DOHH2 (cell line): ENCODE measurements at regions not wholly inside any gene's neighbourhood (a gene's known extent, or its start where the extent isn't known, plus 50 kb on each side); places are given as distances from the start of the nearest gene placed in this dataset.
"Not testable (repeated sequence)": the region's sequence is repeated elsewhere in the genome, so short reads cannot be mapped to it uniquely, and the experiment has no call there.

Experiments used
- H3F3A ChIP-seq: fragments of 200-600 bp; sonication (generic), shearing (Covaris generic); 2 replicates; pipeline ENCODE4 v1.6.0; 2016; ENCODE audit warnings: antibody characterized with exemption, mild to moderate bottlenecking; ENCODE audit not compliant: control insufficient read depth, insufficient read depth
- H3K27ac ChIP-seq: fragments of 200-600 bp; sonication (generic); 2 replicates; pipeline ENCODE4 v1.5.1; 2014; ENCODE audit warnings: low read depth, mild to moderate bottlenecking, low read length, moderate library complexity
- H3K27me3 ChIP-seq: fragments of 200-600 bp; sonication (generic); 2 replicates; pipeline ENCODE4 v1.6.1; 2014; ENCODE audit warnings: mild to moderate bottlenecking, low read length, mixed read lengths; ENCODE audit not compliant: control insufficient read depth
- H3K36me3 ChIP-seq: fragments of 200-600 bp; sonication (generic); 2 replicates; pipeline ENCODE4 v1.6.1; 2014; ENCODE audit warnings: mild to moderate bottlenecking, low read length, moderate library complexity, mixed read lengths; ENCODE audit not compliant: control insufficient read depth
- H3K4me1 ChIP-seq: fragments of 200-600 bp; sonication (generic); 2 replicates; pipeline ENCODE4 v1.6.1; 2014; ENCODE audit warnings: mild to moderate bottlenecking, low read length, mixed read lengths; ENCODE audit not compliant: control insufficient read depth
- H3K4me2 ChIP-seq: fragments of 200-600 bp; sonication (generic); 2 replicates; pipeline ENCODE4 v1.6.0; 2014; ENCODE audit warnings: mild to moderate bottlenecking, low read length, moderate library complexity
- H3K4me3 ChIP-seq: fragments of 200-600 bp; sonication (generic); 2 replicates; pipeline ENCODE4 v1.5.1; 2014; ENCODE audit warnings: mild to moderate bottlenecking, low read length, mixed read lengths
- H3K79me2 ChIP-seq: fragments of 200-600 bp; sonication (generic); 2 replicates; pipeline ENCODE4 v1.6.1; 2014; ENCODE audit warnings: mild to moderate bottlenecking, low read length, mixed read lengths; ENCODE audit not compliant: control insufficient read depth
- H3K9me2 ChIP-seq: fragments of 200-600 bp; sonication (generic); replicated peaks from 2 replicates; pipeline ENCODE4 v1.6.1; 2014; ENCODE audit warnings: mild to moderate bottlenecking, low read length, mixed read lengths; ENCODE audit not compliant: control insufficient read depth
- H3K9me3 ChIP-seq: fragments of 200-600 bp; sonication (generic); 2 replicates; pipeline ENCODE4 v1.6.1; 2014; ENCODE audit warnings: antibody characterized with exemption, low read length, mixed read lengths; ENCODE audit not compliant: control insufficient read depth, insufficient read depth
- H4K20me1 ChIP-seq: fragments of 200-600 bp; sonication (generic); 2 replicates; pipeline ENCODE4 v1.6.0; 2014; ENCODE audit warnings: low read depth, mild to moderate bottlenecking, antibody characterized with exemption, low read length, moderate library complexity; ENCODE audit not compliant: control insufficient read depth, insufficient read depth
- EZH2phosphoT487 ChIP-seq: fragments of 200-600 bp; sonication (generic); IDR thresholded peaks from 2 replicates; pipeline ENCODE4 v1.6.1; 2017; ENCODE audit warnings: borderline replicate concordance, mild to moderate bottlenecking, antibody characterized with exemption, low read length, moderate library complexity, mixed read lengths
- TF ChIP-seq, protein P1 (sequence below): fragments of 200-600 bp; sonication (generic); IDR thresholded peaks from one replicate; pipeline ENCODE4 v1.5.1; 2014; ENCODE audit warnings: antibody characterized with exemption, mild to moderate bottlenecking, low read depth, low read length; ENCODE audit not compliant: poor library complexity, severe bottlenecking

DNA sequence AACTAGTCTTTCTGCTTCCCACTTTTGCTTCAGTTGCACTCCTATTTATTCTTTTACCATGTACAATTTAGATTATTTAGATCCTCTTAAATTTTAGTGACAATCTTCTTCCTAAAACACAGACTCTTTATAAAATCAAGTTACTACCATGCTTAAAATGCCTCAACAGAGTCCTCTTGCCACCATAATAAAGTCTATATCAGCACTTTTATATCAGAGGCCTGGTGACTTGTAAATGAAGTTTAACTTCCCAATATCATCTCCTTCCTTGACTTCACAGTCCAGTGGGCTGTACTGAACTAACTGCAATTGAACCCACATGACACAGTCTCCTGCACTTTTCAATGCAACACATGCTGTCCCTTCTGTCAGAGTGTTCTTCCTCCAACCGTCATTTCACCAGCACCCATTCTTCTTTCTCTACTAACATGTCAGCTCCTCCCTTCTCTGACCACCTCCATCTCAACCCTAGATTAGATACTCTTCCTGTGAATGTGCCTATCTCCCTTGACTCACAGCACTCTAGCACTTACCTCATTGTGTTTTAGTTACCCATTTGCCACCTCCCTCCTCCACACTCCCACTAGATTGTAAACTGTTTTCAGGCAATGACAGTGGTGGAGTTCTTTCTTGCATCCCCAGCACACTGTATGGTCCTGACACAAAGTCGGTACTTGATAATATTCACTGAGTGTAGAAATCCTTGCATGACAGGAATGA lies 414.9 kb downstream of the SATB2 start:
- no peaks in the 10 kb centered on the region for H3K36me3 ChIP-seq
- no peaks in the 10 kb centered on the region for H4K20me1 ChIP-seq
- no peak overlapping the region for H3K4me3 ChIP-seq
- H3K9me3 ChIP-seq: no peaks in the 10 kb centered on the region
- no peak for TF ChIP-seq EZH2phosphoT487
- TF ChIP-seq, protein P1, sequence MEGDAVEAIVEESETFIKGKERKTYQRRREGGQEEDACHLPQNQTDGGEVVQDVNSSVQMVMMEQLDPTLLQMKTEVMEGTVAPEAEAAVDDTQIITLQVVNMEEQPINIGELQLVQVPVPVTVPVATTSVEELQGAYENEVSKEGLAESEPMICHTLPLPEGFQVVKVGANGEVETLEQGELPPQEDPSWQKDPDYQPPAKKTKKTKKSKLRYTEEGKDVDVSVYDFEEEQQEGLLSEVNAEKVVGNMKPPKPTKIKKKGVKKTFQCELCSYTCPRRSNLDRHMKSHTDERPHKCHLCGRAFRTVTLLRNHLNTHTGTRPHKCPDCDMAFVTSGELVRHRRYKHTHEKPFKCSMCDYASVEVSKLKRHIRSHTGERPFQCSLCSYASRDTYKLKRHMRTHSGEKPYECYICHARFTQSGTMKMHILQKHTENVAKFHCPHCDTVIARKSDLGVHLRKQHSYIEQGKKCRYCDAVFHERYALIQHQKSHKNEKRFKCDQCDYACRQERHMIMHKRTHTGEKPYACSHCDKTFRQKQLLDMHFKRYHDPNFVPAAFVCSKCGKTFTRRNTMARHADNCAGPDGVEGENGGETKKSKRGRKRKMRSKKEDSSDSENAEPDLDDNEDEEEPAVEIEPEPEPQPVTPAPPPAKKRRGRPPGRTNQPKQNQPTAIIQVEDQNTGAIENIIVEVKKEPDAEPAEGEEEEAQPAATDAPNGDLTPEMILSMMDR: no peak
- H3K27me3 ChIP-seq: no peaks in the 10 kb centered on the region
- no peaks in the 10 kb centered on the region for H3K79me2 ChIP-seq
- H3F3A ChIP-seq: no peaks in the 10 kb centered on the region
- no peaks in the 10 kb centered on the region for H3K4me1 ChIP-seq
- no peaks in the 10 kb centered on the region for H3K9me2 ChIP-seq
- no peak overlapping the region for H3K4me2 ChIP-seq
- H3K27ac ChIP-seq: no peak overlapping the region

DNA sequence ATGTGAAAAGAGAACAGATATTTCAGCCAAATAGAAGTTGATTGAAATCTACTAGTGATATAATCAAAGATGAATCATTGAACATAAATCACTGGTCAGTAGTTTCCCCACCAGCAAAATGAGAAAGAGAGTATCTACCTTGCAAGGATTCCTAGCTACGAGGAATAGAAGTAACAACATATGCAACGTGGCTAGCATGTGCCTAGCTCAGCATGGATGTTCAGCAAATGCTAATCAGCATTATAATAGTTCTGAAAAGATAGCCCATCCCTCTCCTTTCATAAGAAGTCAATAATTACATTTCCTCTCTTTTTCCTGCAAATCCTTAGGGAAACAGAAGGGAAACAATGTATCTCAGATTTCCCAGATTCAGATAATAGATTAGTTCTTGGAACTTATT lies 417.2 kb downstream of the SATB2 start:
- Histone ChIP-seq H4K20me1 (no peaks in the 10 kb centered on the region), H3K9me2 (no peaks in the 10 kb centered on the region), H3F3A (no peaks in the 10 kb centered on the region), H3K27me3 (no peaks in the 10 kb centered on the region), H3K9me3 (no peaks in the 10 kb centered on the region), H3K4me1 (no peaks in the 10 kb centered on the region), H3K4me3 (no peak overlapping the region), H3K4me2 (no peak overlapping the region), H3K79me2 (no peaks in the 10 kb centered on the region), H3K27ac (no peak overlapping the region), H3K36me3 (no peaks in the 10 kb centered on the region)
- TF ChIP-seq EZH2phosphoT487: no peak
- TF ChIP-seq, protein P1: no peak

DNA sequence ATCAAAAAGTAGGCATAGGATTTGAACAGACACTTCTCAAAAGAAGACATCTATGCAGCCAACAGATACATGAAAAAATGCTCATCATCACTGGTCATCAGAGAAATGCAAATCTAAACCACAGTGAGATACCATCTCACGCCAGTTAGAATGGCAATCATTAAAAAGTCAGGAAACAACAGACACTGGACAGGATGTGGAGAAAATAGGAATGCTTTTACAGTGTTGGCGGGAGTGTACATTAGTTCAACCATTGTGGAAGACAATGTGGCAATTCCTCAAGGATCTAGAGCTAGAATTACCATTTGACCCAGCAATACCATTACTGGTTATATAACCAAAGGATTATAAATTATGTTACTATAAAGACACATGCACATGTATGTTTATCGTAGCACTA lies 424.0 kb downstream of the SATB2 start:
- H3K4me3 ChIP-seq, H3K9me3 ChIP-seq, H3K79me2 ChIP-seq, H3F3A ChIP-seq, H3K4me1 ChIP-seq, H3K36me3 ChIP-seq, H3K4me2 ChIP-seq, H3K9me2 ChIP-seq, H4K20me1 ChIP-seq, H3K27ac ChIP-seq, H3K27me3 ChIP-seq: not testable (repeated sequence)

DNA sequence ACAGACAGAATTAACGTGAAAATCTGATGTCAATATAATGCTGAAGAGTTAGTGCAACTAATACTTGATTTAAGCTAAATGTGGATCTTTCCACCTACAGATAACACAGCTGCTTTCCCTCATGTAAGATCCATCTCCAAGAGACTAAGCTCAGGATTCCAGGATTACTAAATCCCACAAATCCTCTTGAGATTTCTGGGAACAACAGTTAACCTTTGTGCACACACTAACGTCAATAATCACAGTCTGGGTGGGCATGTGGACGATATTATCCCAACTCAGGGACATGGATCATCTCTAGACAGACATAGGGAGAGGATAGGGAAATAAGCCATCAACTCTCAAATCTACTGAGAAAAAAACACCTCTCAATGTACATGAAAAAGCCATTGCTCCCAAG lies 432.6 kb downstream of the SATB2 start:
- Histone ChIP-seq H3K4me3 (no peak overlapping the region), H3K9me3 (no peaks in the 10 kb centered on the region), H4K20me1 (no peaks in the 10 kb centered on the region), H3K4me2 (no peak overlapping the region), H3K79me2 (no peaks in the 10 kb centered on the region), H3K27ac (no peak overlapping the region), H3F3A (no peaks in the 10 kb centered on the region), H3K36me3 (no peaks in the 10 kb centered on the region), H3K9me2 (no peaks in the 10 kb centered on the region), H3K4me1 (no peaks in the 10 kb centered on the region), H3K27me3 (no peaks in the 10 kb centered on the region)
- no peak for TF ChIP-seq EZH2phosphoT487
- TF ChIP-seq, protein P1: no peak
